H9 (cell line): ENCODE measurements at regions not wholly inside any gene's neighbourhood (a gene's known extent, or its start where the extent isn't known, plus 50 kb on each side); places are given as distances from the start of the nearest gene placed in this dataset.
A peak's percentile ranks its signal among the peaks of the same experiment; 100 is the strongest.

Experiments used
- DNase-seq: peaks from one replicate; pipeline ENCODE4 v3.0.0-alpha.2; 2017
- H2AFZ ChIP-seq: one replicate; pipeline ENCODE4 v1.6.1; 2013; ENCODE audit warnings: mild to moderate bottlenecking, low read length, control low read depth, moderate library complexity
- H2AK5ac ChIP-seq: 2 replicates; pipeline ENCODE4 v1.6.1; 2013; ENCODE audit warnings: low read length, control low read depth, mixed read lengths; ENCODE audit not compliant: insufficient read length
- H2BK120ac ChIP-seq: one replicate; pipeline ENCODE4 v1.6.1; 2013; ENCODE audit warnings: low read depth, mild to moderate bottlenecking, low read length, control low read depth, inconsistent platforms; ENCODE audit not compliant: poor library complexity, severe bottlenecking
- H2BK12ac ChIP-seq: 2 replicates; pipeline ENCODE4 v1.6.1; 2013; ENCODE audit warnings: low read length, control low read depth, mixed read lengths, low read depth; ENCODE audit not compliant: insufficient read length
- H2BK15ac ChIP-seq: 2 replicates; pipeline ENCODE4 v1.6.1; 2013; ENCODE audit warnings: low read depth, low read length, control low read depth
- H2BK20ac ChIP-seq: one replicate; pipeline ENCODE4 v1.6.1; 2013; ENCODE audit warnings: low read depth, mild to moderate bottlenecking, low read length, control low read depth, inconsistent platforms; ENCODE audit not compliant: poor library complexity, severe bottlenecking
- H2BK5ac ChIP-seq: 2 replicates; pipeline ENCODE4 v1.6.1; 2013; ENCODE audit warnings: low read length, control low read depth, mixed read lengths; ENCODE audit not compliant: insufficient read length
- H3K14ac ChIP-seq: 2 replicates; pipeline ENCODE4 v1.6.1; 2013; ENCODE audit warnings: low read length, control low read depth; ENCODE audit not compliant: insufficient read depth
- H3K18ac ChIP-seq: 2 replicates; pipeline ENCODE4 v1.6.1; 2013; ENCODE audit warnings: low read depth, mild to moderate bottlenecking, mixed read lengths, low read length, control low read depth; ENCODE audit not compliant: insufficient read length
- H3K23ac ChIP-seq: 2 replicates; pipeline ENCODE4 v1.6.1; 2013; ENCODE audit warnings: low read length, control low read depth, mixed read lengths, low read depth; ENCODE audit not compliant: insufficient read length
- H3K23me2 ChIP-seq: 2 replicates; pipeline ENCODE4 v1.6.1; 2013; ENCODE audit warnings: low read depth, mild to moderate bottlenecking, mixed read lengths, low read length, control low read depth; ENCODE audit not compliant: insufficient read length, poor library complexity, severe bottlenecking
- H3K27ac ChIP-seq: 2 replicates; pipeline ENCODE4 v1.5.1; 2013; ENCODE audit warnings: low read length, control low read depth, mixed read lengths, low read depth; ENCODE audit not compliant: insufficient read length
- H3K27me3 ChIP-seq: 2 replicates; pipeline ENCODE4 v1.6.1; 2013; ENCODE audit warnings: low read length, control low read depth, inconsistent platforms; ENCODE audit not compliant: insufficient read depth
- H3K4ac ChIP-seq: 2 replicates; pipeline ENCODE4 v1.6.1; 2013; ENCODE audit warnings: low read depth, mild to moderate bottlenecking, control low read depth, inconsistent platforms, low read length, moderate library complexity
- H3K4me1 ChIP-seq: 2 replicates; pipeline ENCODE4 v1.6.1; 2013; ENCODE audit warnings: low read length, control low read depth, inconsistent platforms; ENCODE audit not compliant: insufficient read depth
- H3K4me2 ChIP-seq: 2 replicates; pipeline ENCODE4 v1.6.1; 2013; ENCODE audit warnings: low read length, control low read depth, mixed read lengths; ENCODE audit not compliant: insufficient read length, insufficient read depth
- H3K56ac ChIP-seq: 2 replicates; pipeline ENCODE4 v1.6.1; 2013; ENCODE audit warnings: low read depth, mild to moderate bottlenecking, mixed read lengths, low read length, control low read depth; ENCODE audit not compliant: insufficient read length
- H3K79me1 ChIP-seq: 2 replicates; pipeline ENCODE4 v1.6.1; 2013; ENCODE audit warnings: low read depth, mild to moderate bottlenecking, moderate library complexity, low read length, control low read depth, inconsistent platforms; ENCODE audit not compliant: insufficient read depth, poor library complexity, severe bottlenecking
- H3K79me2 ChIP-seq: 2 replicates; pipeline ENCODE4 v1.6.1; 2013; ENCODE audit warnings: low read length, control low read depth, inconsistent platforms; ENCODE audit not compliant: insufficient read depth
- H3K9ac ChIP-seq: 2 replicates; pipeline ENCODE4 v1.6.1; 2013; ENCODE audit warnings: low read length, control low read depth, mixed read lengths; ENCODE audit not compliant: insufficient read length; ENCODE audit errors: extremely low read depth
- H3K9me3 ChIP-seq: one replicate; pipeline ENCODE4 v1.6.1; 2013; ENCODE audit warnings: low read depth, low read length, inconsistent platforms; ENCODE audit not compliant: control insufficient read depth
- H3T11ph ChIP-seq: one replicate; pipeline ENCODE4 v1.6.1; 2013; ENCODE audit warnings: mild to moderate bottlenecking, low read length, control low read depth, inconsistent platforms
- H4K20me1 ChIP-seq: one replicate; pipeline ENCODE4 v1.6.1; 2013; ENCODE audit not compliant: control insufficient read depth, insufficient read length, insufficient read depth
- H4K5ac ChIP-seq: 2 replicates; pipeline ENCODE4 v1.6.1; 2013; ENCODE audit warnings: low read depth, mild to moderate bottlenecking, mixed read lengths, low read length, control low read depth; ENCODE audit not compliant: insufficient read length
- H4K8ac ChIP-seq: replicated peaks from 2 replicates; pipeline ENCODE4 v1.6.1; 2013; ENCODE audit warnings: low read length, control low read depth, mixed read lengths, low read depth; ENCODE audit not compliant: insufficient read length
- H4K91ac ChIP-seq: 2 replicates; pipeline ENCODE4 v1.6.1; 2013; ENCODE audit warnings: low read depth, mild to moderate bottlenecking, moderate library complexity, mixed read lengths, low read length, control low read depth; ENCODE audit not compliant: insufficient read length
- H3K27ac Mint-ChIP-seq, 3 experiments: 2 replicates in 2 of 3; 3 replicates in 1 of 3; pipeline ENCODE4 v1.8.0; 2020 to 2021; ENCODE audit warnings: mixed read lengths in 3 of 3, mild to moderate bottlenecking in 1 of 3, moderate library complexity in 1 of 3
- H3K27me3 Mint-ChIP-seq: 2 replicates; pipeline ENCODE4 v1.8.0; 2021; ENCODE audit warnings: low read depth, mild to moderate bottlenecking, moderate library complexity, mixed read lengths
- H3K36me3 Mint-ChIP-seq, 3 experiments: 2 replicates in 2 of 3; 3 replicates in 1 of 3; pipeline ENCODE4 v1.8.0; 2020 to 2021; ENCODE audit warnings: low read depth in 3 of 3, mixed read lengths in 3 of 3; ENCODE audit not compliant: insufficient read depth in 1 of 3
- H3K4me1 Mint-ChIP-seq, 2 experiments: 2 replicates each; pipeline ENCODE4 v1.8.0; 2020; ENCODE audit warnings: mixed read lengths in 2 of 2
- H3K4me3 Mint-ChIP-seq, 2 experiments: 2 replicates in 1 of 2; 3 replicates in 1 of 2; pipeline ENCODE4 v1.8.0; 2020 to 2021; ENCODE audit warnings: mild to moderate bottlenecking in 2 of 2, mixed read lengths in 2 of 2, moderate library complexity in 1 of 2
- H3K9me3 Mint-ChIP-seq, 2 experiments: 2 replicates in 1 of 2; 3 replicates in 1 of 2; pipeline ENCODE4 v1.8.0; 2020; ENCODE audit warnings: mild to moderate bottlenecking in 2 of 2, mixed read lengths in 2 of 2, moderate library complexity in 1 of 2
- CTCF ChIP-seq: fragments of 200-600 bp; sonication (generic); conservative IDR thresholded peaks from 3 replicates; pipeline ENCODE4 v1.8.0; 2021; ENCODE audit warnings: antibody characterized with exemption, mild to moderate bottlenecking

GRCh38 chr7:13042605-13043236 lies 355.3 kb downstream of the ARL4A start:
- no peaks in the 10 kb centered on the region for H4K20me1 ChIP-seq
- no peak overlapping the region for H3K56ac ChIP-seq
- no peak overlapping the region for H3K9ac ChIP-seq
- Mint-ChIP-seq H3K36me3 (peaks cover 0 to 2% (median 0%) of the 10 kb centered on the region in 3 experiments; a peak in 1 of 7 replicates), H3K27me3 (no peaks in the 10 kb centered on the region), H3K4me1 (peaks cover 0 to 4% of the 10 kb centered on the region in 2 experiments; a peak in 1 of 4 replicates), H3K27ac (no peak overlapping the region), H3K4me3 (no peak overlapping the region), H3K9me3 (no peaks in the 10 kb centered on the region)
- no peaks in the 10 kb centered on the region for H3K79me1 ChIP-seq
- H2BK5ac ChIP-seq: no peak overlapping the region
- no peak overlapping the region for H2BK15ac ChIP-seq
- peak overlapping the region; percentile 72 for H4K5ac ChIP-seq
- H3K79me2 ChIP-seq: no peaks in the 10 kb centered on the region
- no peak overlapping the region for H2BK120ac ChIP-seq
- no peak for DNase-seq
- no peak overlapping the region for H3K14ac ChIP-seq
- H3K4ac ChIP-seq: no peak overlapping the region
- H3K27ac ChIP-seq: no peak overlapping the region
- H3K23ac ChIP-seq: no peak overlapping the region
- H2AFZ ChIP-seq: no peak overlapping the region
- no peak overlapping the region for H4K91ac ChIP-seq
- no peak overlapping the region for H4K8ac ChIP-seq
- H3T11ph ChIP-seq: no peak overlapping the region
- no peaks in the 10 kb centered on the region for H3K4me1 ChIP-seq
- H3K27me3 ChIP-seq: no peaks in the 10 kb centered on the region
- H3K9me3 ChIP-seq: no peaks in the 10 kb centered on the region
- H2AK5ac ChIP-seq: no peak overlapping the region
- no peaks in the 10 kb centered on the region for H3K23me2 ChIP-seq
- no peak overlapping the region for H2BK12ac ChIP-seq
- H2BK20ac ChIP-seq: no peak overlapping the region
- H3K18ac ChIP-seq: no peak overlapping the region
- no peak overlapping the region for H3K4me2 ChIP-seq
- TF ChIP-seq CTCF: no peak
